Astrocyte of the cerebellum (primary cell): ENCODE measurements at regions not wholly inside any gene's neighbourhood (a gene's known extent, or its start where the extent isn't known, plus 50 kb on each side); places are given as distances from the start of the nearest gene placed in this dataset.

Experiments
- DNase-seq: peaks from one replicate; pipeline ENCODE4 v3.0.0-alpha.2; 2011; ENCODE audit warnings: low read depth
- H3K4me3 ChIP-seq: 2 replicates; pipeline ENCODE4 v1.5.1; 2011; ENCODE audit warnings: mild to moderate bottlenecking, low read depth, low read length, moderate library complexity
- CTCF ChIP-seq: IDR thresholded peaks from 2 replicates; pipeline ENCODE4 v1.5.1; 2012; ENCODE audit warnings: low read length, low read depth, moderate library complexity, mild to moderate bottlenecking; ENCODE audit errors: missing control alignments
- in situ Hi-C: cut with HindIII; loops from 2 replicates; pipeline ENCODE4 v1.10.0; 2017; ENCODE audit warnings: low sequenced_read_pairs

GRCh38 chr15:69868756-69869155, 229.0 kb downstream of the TLE3 start:
- TF ChIP-seq CTCF = no peak
- in situ Hi-C loops = no loop called here
- no peak overlapping the region for H3K4me3 ChIP-seq
- DNase-seq = no peak

- no peak overlapping the region for H3K4me3 ChIP-seq
- in situ Hi-C loops = no loop called here
- no peak for DNase-seq
- no peak for TF ChIP-seq CTCF
Observed at GRCh38 chr15:69869291-69869690, 228.4 kb downstream of the TLE3 start.

DNA sequence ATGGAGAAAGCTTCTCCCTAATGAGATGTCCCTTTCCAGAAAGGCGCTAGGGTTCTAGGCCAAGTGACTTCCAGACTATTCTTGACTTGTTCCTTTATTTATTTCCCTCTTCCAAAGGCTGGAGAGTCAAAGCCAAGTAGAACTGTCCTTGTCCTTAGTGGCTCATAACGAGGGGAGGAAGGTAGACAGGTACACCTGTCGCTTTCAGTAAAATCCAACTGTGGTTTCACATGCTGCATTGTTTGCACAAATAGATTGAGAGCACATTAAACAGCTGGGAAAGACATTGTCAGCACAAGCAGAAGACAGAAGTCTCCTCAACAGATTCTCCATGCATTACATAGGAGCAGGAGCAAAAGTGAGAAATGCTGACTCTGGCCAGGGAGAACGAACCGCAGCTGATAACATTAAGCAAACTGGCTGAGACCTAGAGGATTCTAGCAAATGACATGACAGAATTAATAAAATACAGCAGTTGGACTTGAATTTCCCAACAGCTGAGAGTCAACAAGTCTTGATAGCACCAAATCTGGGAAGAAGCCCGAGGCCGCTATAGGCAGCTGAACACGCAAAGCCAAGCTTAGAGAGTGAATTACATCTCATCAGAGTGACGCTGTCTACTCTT, 227.7 kb downstream of the TLE3 start:
- no peak overlapping the region for H3K4me3 ChIP-seq
- DNase-seq = no peak
- TF ChIP-seq CTCF = no peak
- in situ Hi-C loops = no loop called here

GRCh38 chr15:69871511-69872134, 226.1 kb downstream of the TLE3 start:
- in situ Hi-C loops = no loop called here
- no peak for TF ChIP-seq CTCF
- no peak overlapping the region for H3K4me3 ChIP-seq
- no peak for DNase-seq

- in situ Hi-C loops = no loop called here
- TF ChIP-seq CTCF = no peak
- DNase-seq = no peak
- no peak overlapping the region for H3K4me3 ChIP-seq
Observed at GRCh38 chr15:69873807-69874206, 223.9 kb downstream of the TLE3 start.

- no peak for DNase-seq
- no peak overlapping the region for H3K4me3 ChIP-seq
- in situ Hi-C loops = no loop called here
- TF ChIP-seq CTCF = no peak
Observed at GRCh38 chr15:69874321-69874720, 223.4 kb downstream of the TLE3 start.
